HG03520 (cell line): ENCODE measurements at regions not wholly inside any gene's neighbourhood (a gene's known extent, or its start where the extent isn't known, plus 50 kb on each side); places are given as distances from the start of the nearest gene placed in this dataset.

Experiments
- ATAC-seq: cut with Tn5 transposase; IDR thresholded peaks from one replicate; pipeline ENCODE4 v1.9.1; 2021; ENCODE audit warnings: mild to moderate bottlenecking, moderate library complexity; ENCODE audit not compliant: unreplicated experiment

- ATAC-seq: no peak
Measured at GRCh38 chr22:49627217-49628181, 200.2 kb downstream of the BRD1 start.

GRCh38 chr22:49626361-49627216 lies 201.1 kb downstream of the BRD1 start:
- no peak for ATAC-seq

GRCh38 chr22:49624421-49625177 lies 203.1 kb downstream of the BRD1 start:
- ATAC-seq: no peak

GRCh38 chr22:49623715-49624114 lies 204.0 kb downstream of the BRD1 start:
- ATAC-seq: no peak

GRCh38 chr22:49623176-49623575 lies 204.5 kb downstream of the BRD1 start:
- no peak for ATAC-seq

GRCh38 chr22:49622241-49623105 lies 205.2 kb downstream of the BRD1 start:
- no peak for ATAC-seq

GRCh38 chr22:49621601-49622210 lies 206.0 kb downstream of the BRD1 start:
- no peak for ATAC-seq

GRCh38 chr22:49620666-49621065 lies 207.0 kb downstream of the BRD1 start:
- no peak for ATAC-seq

GRCh38 chr22:49620003-49620556 lies 207.6 kb downstream of the BRD1 start:
- no peak for ATAC-seq

- ATAC-seq: no peak
Measured at GRCh38 chr22:49619301-49619700, 208.4 kb downstream of the BRD1 start.

- ATAC-seq: no peak
Measured at GRCh38 chr22:49618677-49618953, 209.1 kb downstream of the BRD1 start.

GRCh38 chr22:49617866-49618676 lies 209.6 kb downstream of the BRD1 start:
- no peak for ATAC-seq

GRCh38 chr22:49617264-49617663 lies 210.4 kb downstream of the BRD1 start:
- no peak for ATAC-seq

GRCh38 chr22:49616356-49617231 lies 211.1 kb downstream of the BRD1 start:
- no peak for ATAC-seq

- ATAC-seq: no peak
Measured at GRCh38 chr22:49614966-49615965, 212.4 kb downstream of the BRD1 start.

- ATAC-seq: no peak
Measured at GRCh38 chr22:49613511-49614270, 214.0 kb downstream of the BRD1 start.
